Neural crest cell (in vitro differentiated cells): ENCODE measurements at regions not wholly inside any gene's neighbourhood (a gene's known extent, or its start where the extent isn't known, plus 50 kb on each side); places are given as distances from the start of the nearest gene placed in this dataset.

Experiments used
- DNase-seq: peaks from one replicate; pipeline ENCODE4 v3.0.0; 2021; ENCODE audit warnings: low read depth, mixed read lengths, low spot score
- H3K27ac Mint-ChIP-seq: one replicate; pipeline ENCODE4 v1.8.0; 2021; ENCODE audit warnings: mild to moderate bottlenecking, mixed read lengths; ENCODE audit not compliant: unreplicated experiment
- H3K27me3 Mint-ChIP-seq: 2 replicates; pipeline ENCODE4 v1.8.0; 2021; ENCODE audit warnings: low read depth, mild to moderate bottlenecking, mixed read lengths
- H3K36me3 Mint-ChIP-seq: 2 replicates; pipeline ENCODE4 v1.8.0; 2021; ENCODE audit warnings: low read depth, mild to moderate bottlenecking, mixed read lengths
- H3K4me1 Mint-ChIP-seq: 2 replicates; pipeline ENCODE4 v1.8.0; 2021; ENCODE audit warnings: mixed read lengths
- H3K4me3 Mint-ChIP-seq: one replicate; pipeline ENCODE4 v1.8.0; 2021; ENCODE audit warnings: mild to moderate bottlenecking, mixed read lengths
- H3K9me3 Mint-ChIP-seq: 2 replicates; pipeline ENCODE4 v1.8.0; 2021; ENCODE audit warnings: mixed read lengths
- TF ChIP-seq, protein P1 (sequence below): fragments of 200-600 bp; sonication (generic); conservative IDR thresholded peaks from 2 replicates; pipeline ENCODE4 v1.5.0; 2021; ENCODE audit warnings: antibody characterized with exemption, mild to moderate bottlenecking

DNA sequence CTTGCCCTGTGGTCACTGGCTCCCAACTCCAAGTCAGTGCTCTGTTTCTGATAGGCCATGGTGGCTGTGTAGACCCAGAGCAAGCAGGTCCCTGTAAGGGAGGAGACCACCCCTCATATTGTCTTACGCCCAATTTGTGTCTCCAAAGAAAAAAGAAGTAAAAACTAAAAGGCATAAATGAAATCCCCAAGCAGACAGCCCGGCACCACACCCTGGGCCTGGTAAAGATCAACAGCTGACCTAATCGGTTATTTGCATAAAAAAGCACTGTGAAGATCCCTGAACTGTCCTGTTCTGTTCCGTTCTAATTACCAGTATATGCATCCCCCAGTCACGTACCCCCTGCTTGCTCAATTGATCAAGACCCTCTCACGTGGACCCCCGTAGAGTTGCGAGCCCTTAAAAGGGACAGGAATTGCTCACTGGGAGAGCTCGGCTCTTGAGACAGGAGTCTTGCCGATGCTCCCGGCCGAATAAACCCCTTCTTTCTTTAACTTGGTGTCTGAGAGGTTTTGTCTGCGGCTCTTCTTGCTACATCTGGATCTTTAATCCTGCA lies 364.1 kb upstream of the HS6ST1 start:
- H3K4me3 Mint-ChIP-seq = no peak overlapping the region
- H3K9me3 Mint-ChIP-seq = no peaks in the 10 kb centered on the region
- H3K27me3 Mint-ChIP-seq = no peaks in the 10 kb centered on the region
- no peak overlapping the region for H3K27ac Mint-ChIP-seq
- peaks cover 4% of the 10 kb centered on the region for H3K4me1 Mint-ChIP-seq
- TF ChIP-seq, protein P1, sequence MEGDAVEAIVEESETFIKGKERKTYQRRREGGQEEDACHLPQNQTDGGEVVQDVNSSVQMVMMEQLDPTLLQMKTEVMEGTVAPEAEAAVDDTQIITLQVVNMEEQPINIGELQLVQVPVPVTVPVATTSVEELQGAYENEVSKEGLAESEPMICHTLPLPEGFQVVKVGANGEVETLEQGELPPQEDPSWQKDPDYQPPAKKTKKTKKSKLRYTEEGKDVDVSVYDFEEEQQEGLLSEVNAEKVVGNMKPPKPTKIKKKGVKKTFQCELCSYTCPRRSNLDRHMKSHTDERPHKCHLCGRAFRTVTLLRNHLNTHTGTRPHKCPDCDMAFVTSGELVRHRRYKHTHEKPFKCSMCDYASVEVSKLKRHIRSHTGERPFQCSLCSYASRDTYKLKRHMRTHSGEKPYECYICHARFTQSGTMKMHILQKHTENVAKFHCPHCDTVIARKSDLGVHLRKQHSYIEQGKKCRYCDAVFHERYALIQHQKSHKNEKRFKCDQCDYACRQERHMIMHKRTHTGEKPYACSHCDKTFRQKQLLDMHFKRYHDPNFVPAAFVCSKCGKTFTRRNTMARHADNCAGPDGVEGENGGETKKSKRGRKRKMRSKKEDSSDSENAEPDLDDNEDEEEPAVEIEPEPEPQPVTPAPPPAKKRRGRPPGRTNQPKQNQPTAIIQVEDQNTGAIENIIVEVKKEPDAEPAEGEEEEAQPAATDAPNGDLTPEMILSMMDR = no peak
- DNase-seq = no peak
- no peaks in the 10 kb centered on the region for H3K36me3 Mint-ChIP-seq

DNA sequence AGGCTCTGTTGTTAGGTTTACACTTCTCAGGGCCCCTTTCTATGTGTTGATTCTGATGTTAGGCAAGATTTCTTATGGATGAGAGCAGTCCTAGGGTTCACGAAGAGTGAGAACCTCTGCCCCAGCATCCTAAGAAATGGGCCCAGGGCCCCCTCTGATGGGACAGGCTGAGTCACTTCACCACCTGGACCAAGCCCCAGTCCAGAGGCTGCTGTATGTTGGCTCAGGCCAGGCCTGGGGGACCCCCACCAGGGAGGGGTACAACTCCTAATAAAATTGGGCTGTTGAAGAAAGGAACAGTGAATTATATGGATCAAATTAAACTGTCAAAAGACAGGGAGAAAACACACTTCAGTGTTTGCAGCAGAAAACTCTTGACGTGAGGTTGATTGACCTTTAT lies 365.9 kb upstream of the HS6ST1 start:
- DNase-seq = no peak
- Mint-ChIP-seq H3K4me1 (peaks cover 4% of the 10 kb centered on the region), H3K36me3 (no peaks in the 10 kb centered on the region), H3K9me3 (no peaks in the 10 kb centered on the region), H3K27ac (no peak overlapping the region), H3K4me3 (no peak overlapping the region), H3K27me3 (no peaks in the 10 kb centered on the region)
- TF ChIP-seq, protein P1 = no peak

DNA sequence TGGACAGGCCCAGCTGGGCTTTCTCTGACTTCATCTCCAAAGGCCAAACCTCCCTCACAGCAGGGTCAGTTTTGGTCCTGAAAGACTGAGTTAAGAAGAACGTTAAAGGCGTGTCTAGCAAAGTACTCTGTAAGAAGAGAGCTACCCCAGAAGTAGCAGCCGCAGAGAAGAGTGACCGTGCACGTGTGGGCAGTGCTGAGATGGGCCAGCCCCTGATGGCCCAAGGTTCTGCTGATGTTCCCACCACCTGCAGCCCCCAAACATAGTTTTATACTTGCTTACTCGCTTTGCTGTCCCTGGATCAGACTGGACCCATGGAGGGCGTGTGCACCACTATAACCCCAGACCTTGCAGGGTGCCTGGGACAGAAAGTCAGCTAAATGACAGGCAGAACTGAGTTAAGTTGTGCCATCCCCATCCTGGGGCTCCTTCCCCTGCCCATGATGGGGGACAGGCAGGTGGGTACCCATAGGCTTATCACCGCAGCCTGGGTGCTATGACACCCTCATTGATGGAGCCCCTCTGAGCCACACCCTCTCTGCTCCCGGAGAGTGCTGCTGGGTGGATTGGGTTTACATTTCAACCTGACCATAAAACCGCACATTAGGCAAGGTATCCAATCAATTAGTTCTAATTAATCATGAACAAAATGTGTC lies 367.3 kb upstream of the HS6ST1 start:
- Mint-ChIP-seq H3K27me3 (no peaks in the 10 kb centered on the region), H3K4me3 (no peak overlapping the region), H3K4me1 (peaks cover 4% of the 10 kb centered on the region), H3K36me3 (no peaks in the 10 kb centered on the region), H3K9me3 (no peaks in the 10 kb centered on the region), H3K27ac (no peak overlapping the region)
- DNase-seq = no peak
- TF ChIP-seq, protein P1 = no peak

DNA sequence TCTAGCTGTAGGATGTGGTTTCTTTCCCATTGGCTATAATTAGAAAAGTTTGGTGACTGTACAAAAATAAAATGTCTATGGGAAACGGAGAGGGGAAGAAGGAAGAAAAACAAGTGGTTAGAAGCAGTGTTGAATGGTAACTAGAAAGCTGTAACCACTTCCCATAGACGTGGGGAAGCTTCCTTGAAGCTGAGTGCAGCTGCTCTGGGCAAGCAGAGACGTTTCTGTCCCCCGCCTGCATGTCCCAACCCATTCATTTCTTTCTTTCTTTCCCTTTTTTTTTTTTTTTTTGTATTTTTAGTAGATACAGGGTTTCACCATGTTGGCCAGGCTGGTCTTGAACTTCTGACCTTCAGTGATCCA lies 367.8 kb upstream of the HS6ST1 start:
- Mint-ChIP-seq H3K4me3 (no peak overlapping the region), H3K27ac (no peak overlapping the region), H3K36me3 (no peaks in the 10 kb centered on the region), H3K27me3 (no peaks in the 10 kb centered on the region), H3K9me3 (no peaks in the 10 kb centered on the region), H3K4me1 (peaks cover 5% of the 10 kb centered on the region)
- TF ChIP-seq, protein P1 = no peak
- DNase-seq = no peak

DNA sequence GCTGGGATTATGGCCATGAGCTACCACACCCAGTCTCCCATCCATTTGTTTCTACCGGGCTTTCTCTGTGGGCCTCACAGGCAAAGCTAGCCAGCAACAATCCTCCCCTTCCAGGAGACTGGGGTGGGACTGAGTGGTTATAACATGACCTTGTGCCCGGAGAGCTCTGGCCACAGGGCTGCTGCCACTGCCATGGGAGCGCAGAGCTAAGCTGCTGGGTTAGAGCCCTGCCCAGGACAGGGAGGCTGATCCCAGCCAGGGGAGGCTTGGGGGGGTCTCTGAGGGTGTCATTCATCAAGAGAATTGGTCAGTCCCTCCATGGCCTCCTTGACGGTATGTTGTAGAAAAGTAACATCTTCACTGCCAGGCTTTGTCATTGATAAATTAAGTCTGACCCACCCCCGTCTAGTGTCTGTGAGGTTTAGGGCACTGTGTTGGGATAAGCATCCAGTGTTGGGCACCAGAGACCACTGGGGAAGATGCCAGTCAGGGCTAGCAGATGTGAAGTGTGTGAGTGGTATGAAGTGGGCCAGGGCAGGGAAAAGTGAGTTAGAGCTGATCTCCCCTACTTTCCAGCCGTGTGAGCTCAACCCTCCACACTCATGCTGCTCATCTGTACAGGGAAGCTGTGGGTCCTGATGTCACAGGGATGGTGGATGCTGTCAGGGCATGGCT lies 368.4 kb upstream of the HS6ST1 start:
- no peak overlapping the region for H3K27ac Mint-ChIP-seq

More for the DNA sequence above, 368.4 kb upstream of the HS6ST1 start:
- no peak for DNase-seq
- Mint-ChIP-seq H3K36me3 (no peaks in the 10 kb centered on the region), H3K4me1 (peaks cover 7% of the 10 kb centered on the region), H3K4me3 (no peak overlapping the region), H3K9me3 (no peaks in the 10 kb centered on the region), H3K27me3 (no peaks in the 10 kb centered on the region)
- TF ChIP-seq, protein P1 = no peak
